Endothelial cell of umbilical vein (primary cell): ENCODE measurements at regions not wholly inside any gene's neighbourhood (a gene's known extent, or its start where the extent isn't known, plus 50 kb on each side); places are given as distances from the start of the nearest gene placed in this dataset.
A peak's percentile ranks its signal among the peaks of the same experiment; 100 is the strongest.

Experiments used
- BruUV-seq: library from RNA; stranded (reverse); fragments of 400-500 nt; replicated peaks from 2 replicates; lab custom pipeline; 2021; lab: Mats Ljungman, UMichigan
- CTCF ChIA-PET: fragments of 300-600, 350-600 bp; sonication (Branson Sonifier 250); formaldehyde crosslinking; loops from one replicate; lab custom pipeline; 2021; ENCODE audit warnings: antibody characterized with exemption, inconsistent platforms; lab: Charles Lee
- POLR2A ChIA-PET: fragments of 300-600, 350-600 bp; sonication (Branson Sonifier 250); formaldehyde crosslinking; loops from one replicate; lab custom pipeline; 2021; ENCODE audit warnings: antibody characterized with exemption, inconsistent platforms; lab: Charles Lee
- DNase-seq: peaks from one replicate; pipeline ENCODE4 v3.0.0-alpha.2; 2011; ENCODE audit warnings: low read depth, low spot score
- FAIRE-seq: peaks from 2 replicates; lab custom pipeline; 2011; peaks lifted over from hg19 to GRCh38; lab: Jason Lieb, UNC
- H2AFZ ChIP-seq: 2 replicates; pipeline ENCODE4 v1.6.0; 2012; ENCODE audit warnings: low read depth, low read length, control low read depth, inconsistent platforms
- H3K27ac ChIP-seq: 2 replicates; pipeline ENCODE4 v1.5.1; 2011; ENCODE audit warnings: low read depth, mild to moderate bottlenecking, control low read depth, low read length, moderate library complexity; ENCODE audit not compliant: insufficient read depth
- H3K27me3 ChIP-seq, 2 experiments: 2 replicates each; pipeline versions ENCODE4 v1.6.0 to v1.6.1; 2011; ENCODE audit warnings: low read length in 2 of 2, mixed read lengths in 1 of 2; ENCODE audit not compliant: control insufficient read depth in 2 of 2, insufficient read depth in 2 of 2
- H3K36me3 ChIP-seq, 2 experiments: 2 replicates in 1 of 2; 3 replicates in 1 of 2; pipeline ENCODE4 v1.5.1; 2011; ENCODE audit warnings: low read length in 2 of 2, mild to moderate bottlenecking in 1 of 2, moderate library complexity in 1 of 2; ENCODE audit not compliant: control insufficient read depth in 2 of 2, insufficient read depth in 2 of 2; ENCODE audit errors: extremely low read depth in 1 of 2
- H3K4me1 ChIP-seq: 3 replicates; pipeline ENCODE4 v1.5.1; 2011; ENCODE audit warnings: mild to moderate bottlenecking, low read length; ENCODE audit not compliant: control insufficient read depth, insufficient read depth; ENCODE audit errors: extremely low read depth
- H3K4me2 ChIP-seq: 2 replicates; pipeline ENCODE4 v1.6.1; 2011; ENCODE audit warnings: low read length, control low read depth, mixed read lengths; ENCODE audit not compliant: insufficient read depth
- H3K4me3 ChIP-seq, 3 experiments: fragments of 200-600 bp in 1 of 3; sonication (generic), shearing (Covaris generic) in 1 of 3; replicated peaks in 1 of 3; 2 replicates each; pipeline ENCODE4 v1.5.1; 2011 to 2016; ENCODE audit warnings: control low read depth in 3 of 3, low read length in 3 of 3, mild to moderate bottlenecking in 2 of 3, inconsistent platforms in 1 of 3, low read depth in 1 of 3, moderate library complexity in 1 of 3; ENCODE audit not compliant: insufficient read depth in 1 of 3
- H3K79me2 ChIP-seq: 2 replicates; pipeline ENCODE4 v1.6.0; 2012; ENCODE audit warnings: low read length, inconsistent platforms; ENCODE audit not compliant: control insufficient read depth, insufficient read depth
- H3K9ac ChIP-seq: replicated peaks from 2 replicates; pipeline ENCODE3; 2011; ENCODE audit warnings: low read length, control low read depth; ENCODE audit not compliant: insufficient read depth; ENCODE audit errors: extremely low read depth
- H3K9me1 ChIP-seq: replicated peaks from 3 replicates; pipeline ENCODE4 v1.6.0; 2011; ENCODE audit warnings: mild to moderate bottlenecking, low read length; ENCODE audit not compliant: control insufficient read depth, insufficient read depth; ENCODE audit errors: extremely low read depth
- H3K9me3 ChIP-seq: replicated peaks from 2 replicates; pipeline ENCODE4 v1.5.1; 2012; ENCODE audit warnings: low read length, inconsistent platforms; ENCODE audit not compliant: control insufficient read depth, insufficient read depth
- H4K20me1 ChIP-seq: replicated peaks from 2 replicates; pipeline ENCODE3; 2011; ENCODE audit warnings: mild to moderate bottlenecking, low read length; ENCODE audit not compliant: control insufficient read depth, insufficient read depth; ENCODE audit errors: extremely low read depth
- CTCF ChIP-seq, 2 donors: IDR thresholded peaks; 1 replicate in 1 of 2; 2 replicates in 1 of 2; pipeline ENCODE4 v1.5.1; 2011; ENCODE audit warnings: low read length in 2 of 2, mild to moderate bottlenecking in 2 of 2, moderate library complexity in 2 of 2, control low read depth in 1 of 2, inconsistent platforms in 1 of 2, low read depth in 1 of 2; ENCODE audit not compliant: insufficient read depth in 1 of 2; ENCODE audit errors: extremely low read depth in 1 of 2
- EZH2 ChIP-seq: IDR thresholded peaks from 2 replicates; pipeline ENCODE4 v1.6.1; 2012; ENCODE audit warnings: borderline replicate concordance, low read depth, mild to moderate bottlenecking, moderate library complexity, low read length, inconsistent platforms; ENCODE audit not compliant: severe bottlenecking
- FOS ChIP-seq: IDR thresholded peaks from 2 replicates; pipeline ENCODE4 v1.6.1; 2011; ENCODE audit warnings: mild to moderate bottlenecking, low read length, moderate library complexity, borderline replicate concordance; ENCODE audit not compliant: insufficient read depth
- GATA2 ChIP-seq: IDR thresholded peaks from 2 replicates; pipeline ENCODE4 v1.7.0; 2011; ENCODE audit warnings: low read depth, mild to moderate bottlenecking, moderate library complexity, mixed read lengths, low read length; ENCODE audit not compliant: insufficient read length, insufficient read depth
- JUN ChIP-seq: IDR thresholded peaks from 2 replicates; pipeline ENCODE4 v1.6.1; 2011; ENCODE audit warnings: borderline replicate concordance, low read depth; ENCODE audit not compliant: insufficient read length, insufficient read depth
- MAX ChIP-seq: IDR thresholded peaks from 2 replicates; pipeline ENCODE4 v1.6.1; 2011; ENCODE audit not compliant: insufficient read depth, insufficient read length
- MYC ChIP-seq: IDR thresholded peaks from one replicate; pipeline ENCODE4 v1.6.1; 2011; ENCODE audit warnings: mild to moderate bottlenecking, low read depth, low read length
- POLR2A ChIP-seq: IDR thresholded peaks from 2 replicates; pipeline ENCODE4 v1.6.1; 2012; ENCODE audit warnings: low read depth, mild to moderate bottlenecking, control low read depth, low read length
- POLR2AphosphoS5 ChIP-seq: IDR thresholded peaks from 2 replicates; pipeline ENCODE4 v1.6.1; 2012; ENCODE audit warnings: low read depth, mild to moderate bottlenecking, control low read depth, low read length, moderate library complexity; ENCODE audit not compliant: insufficient read depth
- dilution Hi-C: fragments of 300-500 bp; cut with MboI; formaldehyde crosslinking; loops from one replicate; pipeline ENCODE4 v1.15.0; 2019; ENCODE audit warnings: low sequenced_read_pairs; ENCODE audit not compliant: extremely low pct_ligation_motif_present
- intact Hi-C: fragments of 100-400 bp; cut with micrococcal nuclease; formaldehyde crosslinking; loops from one replicate; pipeline ENCODE4 v1.10.0; 2022

GRCh38 chr18:68275616-68276015, 439.3 kb downstream of the TMX3 start:
- no peak overlapping the region for H3K4me2 ChIP-seq
- BruUV-seq: no TSS peak

More at GRCh38 chr18:68275616-68276015, 439.3 kb downstream of the TMX3 start:
- TF ChIP-seq MYC (no peak), EZH2 (no peak), FOS (no peak), GATA2 (no peak), POLR2A (no peak), POLR2AphosphoS5 (no peak), MAX (no peak), CTCF (IDR thresholded peaks at IDR 0.05; ENCODE audit: extremely low read depth in 1 of 2, insufficient read depth in 1 of 2, low read depth in 1 of 2, low read length in 2 of 2) (no peak), JUN (no peak)
- FAIRE-seq (no peak), DNase-seq (peak; percentile 28)
- H3K36me3 ChIP-seq: no peaks in the 10 kb centered on the region
- H4K20me1 ChIP-seq: no peaks in the 10 kb centered on the region
- H3K9me3 ChIP-seq: no peaks in the 10 kb centered on the region
- intact Hi-C loops: no loop called here
- ChIA-PET CTCF (interaction anchor here (0.7 kb wide), 1 partner anchor 15 kb away, joined by 3 read pairs; no protein-coding TSS in a partner anchor), POLR2A (no interaction called here)
- no peak overlapping the region for H3K27ac ChIP-seq
- H3K9me1 ChIP-seq: no peaks in the 10 kb centered on the region
- H2AFZ ChIP-seq: no peak overlapping the region
- H3K9ac ChIP-seq: no peak overlapping the region
- dilution Hi-C loops: no loop called here
- no peak overlapping the region for H3K4me3 ChIP-seq
- H3K4me1 ChIP-seq: no peaks in the 10 kb centered on the region
- H3K27me3 ChIP-seq: no peaks in the 10 kb centered on the region
- no peaks in the 10 kb centered on the region for H3K79me2 ChIP-seq
